Activated CD8-positive, alpha-beta T cell treated with anti-CD3 and anti-CD28 coated beads, Interleukin-2, amount 10 ng/mL, durations not matched to agents 7 days and 5 days (primary cell): ENCODE measurements at regions not wholly inside any gene's neighbourhood (a gene's known extent, or its start where the extent isn't known, plus 50 kb on each side); places are given as distances from the start of the nearest gene placed in this dataset.
"Not testable (repeated sequence)": the region's sequence is repeated elsewhere in the genome, so short reads cannot be mapped to it uniquely, and the experiment has no call there.

ENCODE experiments used
- ATAC-seq: fragments of 150-1000 bp; cut with Tn5 transposase; one replicate; pipeline ENCODE4 v1.10.0; 2021; ENCODE audit warnings: moderate library complexity
- CTCF ChIA-PET: fragments of 350-600 bp; sonication (Branson Sonifier 250); formaldehyde crosslinking; loops from one replicate; lab custom pipeline; 2021; ENCODE audit warnings: antibody characterized with exemption; lab: Charles Lee
- POLR2A ChIA-PET: fragments of 350-600 bp; sonication (Branson Sonifier 250); formaldehyde crosslinking; loops from one replicate; lab custom pipeline; 2021; ENCODE audit warnings: antibody characterized with exemption; lab: Charles Lee
- DNase-seq: peaks from one replicate; pipeline ENCODE4 v3.0.0-alpha.2; 2020
- H3K27ac Mint-ChIP-seq: one replicate; pipeline ENCODE4 v1.8.0; 2021; ENCODE audit warnings: mild to moderate bottlenecking, mixed read lengths
- H3K27me3 Mint-ChIP-seq: one replicate; pipeline ENCODE4 v1.8.0; 2021; ENCODE audit warnings: low read depth, mixed read lengths
- H3K36me3 Mint-ChIP-seq: one replicate; pipeline ENCODE4 v1.8.0; 2021; ENCODE audit warnings: low read depth, mixed read lengths
- H3K4me1 Mint-ChIP-seq: one replicate; pipeline ENCODE4 v1.8.0; 2021; ENCODE audit warnings: low read depth, mixed read lengths
- H3K4me3 Mint-ChIP-seq: one replicate; pipeline ENCODE4 v1.8.0; 2021; ENCODE audit warnings: mild to moderate bottlenecking, mixed read lengths
- H3K9me3 Mint-ChIP-seq: one replicate; pipeline ENCODE4 v1.8.0; 2022; ENCODE audit warnings: mixed read lengths; ENCODE audit not compliant: insufficient read depth

DNA sequence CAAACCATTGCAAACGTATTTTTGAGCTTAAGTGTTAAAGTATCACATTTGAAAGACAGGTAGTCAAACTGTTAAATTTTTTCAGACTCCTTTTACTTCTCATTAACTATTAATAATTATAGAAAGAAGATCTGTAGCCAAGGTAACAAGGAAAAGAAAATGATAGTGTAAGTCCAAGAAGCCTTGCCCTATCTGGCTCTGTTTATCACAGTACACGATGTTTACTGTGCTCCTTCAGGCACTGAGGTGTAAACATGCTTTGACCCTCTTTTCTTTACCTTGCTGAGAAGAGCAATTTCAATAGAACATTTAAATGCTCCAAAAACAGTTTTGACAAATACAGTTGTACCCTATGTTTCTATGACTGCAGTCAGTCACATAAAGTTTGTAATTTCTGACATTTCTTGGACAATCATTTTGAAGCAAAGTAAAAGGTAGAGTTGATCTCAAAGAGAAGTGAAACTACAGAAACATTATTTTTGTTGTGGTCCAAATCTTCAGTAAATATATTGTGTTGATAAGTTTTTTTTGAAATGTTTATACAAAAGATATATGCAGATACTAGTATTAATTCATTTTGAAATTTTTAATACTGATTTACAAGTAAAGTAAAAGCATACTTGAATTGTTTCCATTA lies 152.6 kb upstream of the KYNU start:
- CTCF ChIA-PET = no interaction called here
- Mint-ChIP-seq H3K4me3 (no peak overlapping the region), H3K4me1 (no peaks in the 10 kb centered on the region), H3K36me3 (no peaks in the 10 kb centered on the region), H3K27ac (no peak overlapping the region), H3K9me3 (no peaks in the 10 kb centered on the region), H3K27me3 (no peaks in the 10 kb centered on the region)
- no peak for DNase-seq
- no peak for ATAC-seq
- POLR2A ChIA-PET = no interaction called here

DNA sequence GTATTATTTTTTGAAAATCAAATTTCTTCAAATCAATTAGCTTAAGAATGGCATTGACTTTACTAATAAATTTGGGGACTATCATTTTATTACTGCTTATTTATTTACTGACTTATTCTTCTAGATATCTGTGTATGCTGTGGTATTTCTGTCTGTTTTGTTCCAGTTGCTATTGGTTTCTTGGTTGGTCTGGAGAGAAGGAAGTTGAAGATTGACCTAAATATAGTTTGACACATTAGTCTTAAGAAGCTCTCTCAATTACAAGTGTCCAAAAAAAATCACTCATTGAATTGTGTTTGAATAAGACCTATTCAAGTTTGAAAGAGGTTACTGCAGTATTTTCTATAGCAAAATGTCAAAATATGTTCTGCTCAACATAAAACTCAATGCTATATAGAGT lies 153.3 kb upstream of the KYNU start:
- ChIA-PET POLR2A (no interaction called here), CTCF (no interaction called here)
- Mint-ChIP-seq H3K36me3 (no peaks in the 10 kb centered on the region), H3K27ac (no peak overlapping the region), H3K4me3 (no peak overlapping the region), H3K27me3 (no peaks in the 10 kb centered on the region), H3K9me3 (no peaks in the 10 kb centered on the region), H3K4me1 (no peaks in the 10 kb centered on the region)
- ATAC-seq (no peak), DNase-seq (no peak)

- no peak for ATAC-seq
- H3K9me3 Mint-ChIP-seq = no peaks in the 10 kb centered on the region
- ChIA-PET CTCF (no interaction called here), POLR2A (no interaction called here)
- no peak overlapping the region for H3K27ac Mint-ChIP-seq
- no peak overlapping the region for H3K4me3 Mint-ChIP-seq
- H3K27me3 Mint-ChIP-seq = no peaks in the 10 kb centered on the region
- no peaks in the 10 kb centered on the region for H3K36me3 Mint-ChIP-seq
- no peaks in the 10 kb centered on the region for H3K4me1 Mint-ChIP-seq
- no peak for DNase-seq
Measured at GRCh38 chr2:142723236-142723635, 154.2 kb upstream of the KYNU start.

DNA sequence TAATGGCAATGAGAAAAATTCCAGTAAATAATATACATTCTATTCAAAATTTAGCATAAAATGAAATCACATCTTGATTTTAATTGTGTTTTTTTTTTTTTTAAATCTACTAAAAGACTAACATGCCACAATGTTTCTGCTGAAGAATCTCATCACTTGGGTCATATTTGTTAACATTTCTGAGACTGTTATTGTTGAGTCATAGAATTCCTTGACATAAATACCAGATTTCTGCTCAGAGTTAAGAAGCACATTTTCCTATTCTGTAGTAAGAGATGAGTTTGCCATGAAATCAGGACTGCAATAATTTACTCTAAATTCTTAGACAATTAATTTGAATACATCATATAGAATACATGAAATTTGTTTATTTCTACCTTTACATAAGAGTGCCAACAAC lies 154.9 kb upstream of the KYNU start:
- no peaks in the 10 kb centered on the region for H3K4me1 Mint-ChIP-seq
- POLR2A ChIA-PET = no interaction called here
- ATAC-seq (no peak), DNase-seq (no peak)
- no peak overlapping the region for H3K27ac Mint-ChIP-seq
- H3K4me3 Mint-ChIP-seq = no peak overlapping the region
- no peaks in the 10 kb centered on the region for H3K36me3 Mint-ChIP-seq
- no peaks in the 10 kb centered on the region for H3K27me3 Mint-ChIP-seq
- H3K9me3 Mint-ChIP-seq = no peaks in the 10 kb centered on the region
- CTCF ChIA-PET = no interaction called here

DNA sequence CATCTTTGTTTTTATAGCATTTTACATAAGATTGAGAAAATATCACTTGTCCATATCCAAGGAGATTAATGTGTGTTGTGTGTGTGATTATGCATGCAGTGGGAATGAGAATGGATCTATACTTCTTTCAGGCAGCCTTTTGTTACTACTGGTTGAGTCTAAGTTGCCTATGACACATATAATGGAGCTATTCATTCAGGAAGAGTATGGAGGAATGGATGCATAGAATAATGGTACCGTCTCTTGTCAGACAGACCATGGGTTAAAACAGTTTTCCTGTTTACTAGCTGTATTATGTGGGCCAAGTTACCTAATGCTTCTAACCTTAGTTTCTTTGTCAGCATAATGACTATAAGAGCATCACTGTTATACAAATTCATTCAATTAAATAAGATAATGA lies 155.4 kb upstream of the KYNU start:
- Mint-ChIP-seq H3K36me3 (no peaks in the 10 kb centered on the region), H3K9me3 (no peaks in the 10 kb centered on the region), H3K4me3 (no peak overlapping the region), H3K4me1 (no peaks in the 10 kb centered on the region), H3K27ac (no peak overlapping the region), H3K27me3 (no peaks in the 10 kb centered on the region)
- POLR2A ChIA-PET = no interaction called here
- CTCF ChIA-PET = no interaction called here
- ATAC-seq (no peak), DNase-seq (no peak)

DNA sequence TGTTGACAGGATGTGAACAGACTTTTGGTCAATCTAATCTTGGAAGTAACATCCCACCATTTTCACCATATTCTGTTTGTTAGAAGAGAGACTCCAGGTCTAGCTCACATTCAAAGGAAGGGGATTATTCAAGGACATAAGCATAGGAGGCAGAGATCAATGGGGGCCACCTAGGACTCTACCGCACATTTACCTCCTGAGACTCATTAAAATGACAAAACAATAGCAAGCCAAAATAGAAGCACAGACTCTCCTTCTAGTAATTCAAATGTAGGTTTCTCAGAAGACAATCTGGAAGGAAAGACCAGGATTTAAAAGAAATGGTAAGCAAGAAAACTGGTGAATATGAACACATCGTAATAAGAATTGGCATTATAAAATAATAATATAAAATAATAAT lies 156.4 kb upstream of the KYNU start:
- no peaks in the 10 kb centered on the region for H3K27me3 Mint-ChIP-seq

GRCh38 chr2:142718576-142719155 lies 158.8 kb upstream of the KYNU start:
- Mint-ChIP-seq H3K4me3 (no peak overlapping the region), H3K27me3 (no peaks in the 10 kb centered on the region), H3K27ac (no peak overlapping the region), H3K4me1 (no peaks in the 10 kb centered on the region), H3K36me3 (no peaks in the 10 kb centered on the region), H3K9me3 (no peaks in the 10 kb centered on the region)
- DNase-seq (no peak), ATAC-seq (no peak)
- ChIA-PET CTCF (no interaction called here), POLR2A (no interaction called here)

More for the DNA sequence above, 156.4 kb upstream of the KYNU start:
- Mint-ChIP-seq H3K36me3 (no peaks in the 10 kb centered on the region), H3K27ac (no peak overlapping the region), H3K4me3 (no peak overlapping the region), H3K9me3 (no peaks in the 10 kb centered on the region), H3K4me1 (no peaks in the 10 kb centered on the region)
- ATAC-seq (no peak), DNase-seq (no peak)
- CTCF ChIA-PET = no interaction called here
- POLR2A ChIA-PET = no interaction called here

DNA sequence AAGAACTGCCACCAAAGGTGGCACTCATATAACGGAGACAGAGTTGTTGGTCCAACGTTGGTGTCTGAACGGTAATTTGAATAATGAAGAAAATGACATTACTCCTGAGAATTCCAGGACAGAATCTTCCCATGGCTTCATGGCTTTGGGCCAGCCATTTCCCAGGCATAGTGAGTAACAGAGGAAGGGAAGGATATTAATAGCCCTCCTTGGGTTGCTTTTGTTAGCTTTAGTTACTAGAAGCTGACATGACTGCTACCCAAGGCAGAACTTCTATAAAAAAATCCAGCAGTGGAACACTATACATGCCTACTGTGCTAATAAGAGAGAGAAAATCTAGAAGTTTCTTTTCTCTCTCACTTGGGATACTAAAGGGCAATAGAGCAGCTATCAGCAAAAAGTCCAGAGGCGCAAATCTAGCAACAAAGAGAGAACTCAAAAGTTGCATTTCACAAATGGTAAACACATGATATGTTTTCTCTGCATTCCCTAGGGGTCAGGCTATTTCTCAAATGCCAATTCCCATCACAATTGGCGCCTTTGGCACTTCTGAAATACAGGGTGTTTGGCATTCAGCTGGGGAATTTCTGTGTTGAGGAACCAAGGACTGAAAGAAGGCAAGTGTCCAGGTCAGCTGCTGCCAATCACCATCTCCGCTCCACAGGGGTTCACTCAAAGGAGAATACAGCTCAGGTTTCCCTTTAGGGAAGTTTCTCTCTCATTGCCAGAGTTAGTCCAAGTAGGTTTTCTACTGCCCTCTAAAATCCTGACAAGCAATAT lies 160.8 kb upstream of the KYNU start:
- Mint-ChIP-seq H3K9me3 (no peaks in the 10 kb centered on the region), H3K36me3 (no peaks in the 10 kb centered on the region), H3K27ac (no peak overlapping the region), H3K4me1 (no peaks in the 10 kb centered on the region), H3K4me3 (no peak overlapping the region), H3K27me3 (no peaks in the 10 kb centered on the region)
- ATAC-seq (no peak), DNase-seq (no peak)
- POLR2A ChIA-PET = no interaction called here
- CTCF ChIA-PET = no interaction called here

DNA sequence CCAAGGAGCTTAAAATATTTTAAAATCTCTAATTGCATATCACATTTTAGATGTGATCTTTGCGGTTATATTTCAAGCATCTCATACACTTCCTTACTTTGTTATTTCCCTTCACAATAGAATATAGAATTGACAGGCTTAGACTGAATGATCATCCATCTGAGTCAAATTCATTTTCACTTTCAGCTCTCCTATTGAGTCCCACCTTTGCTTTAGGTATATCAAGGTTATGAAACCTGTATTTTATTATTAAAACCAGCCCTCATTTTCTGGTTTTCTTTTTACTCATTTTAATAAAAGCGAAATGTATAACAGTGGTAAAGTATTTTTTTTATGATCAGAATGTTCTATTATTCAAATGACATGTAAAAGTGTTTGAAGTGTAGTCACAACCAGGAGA lies 162.9 kb upstream of the KYNU start:
- H3K4me3 Mint-ChIP-seq = no peak overlapping the region
- CTCF ChIA-PET = no interaction called here
- no peaks in the 10 kb centered on the region for H3K4me1 Mint-ChIP-seq
- no peaks in the 10 kb centered on the region for H3K9me3 Mint-ChIP-seq
- H3K36me3 Mint-ChIP-seq = no peaks in the 10 kb centered on the region
- POLR2A ChIA-PET = no interaction called here
- H3K27me3 Mint-ChIP-seq = no peaks in the 10 kb centered on the region
- ATAC-seq (no peak), DNase-seq (no peak)
- no peak overlapping the region for H3K27ac Mint-ChIP-seq

GRCh38 chr2:142710336-142710735 lies 167.1 kb upstream of the KYNU start:
- CTCF ChIA-PET = no interaction called here
- ATAC-seq (no peak), DNase-seq (no peak)
- Mint-ChIP-seq H3K9me3 (peaks cover 5% of the 10 kb centered on the region), H3K27me3 (no peaks in the 10 kb centered on the region), H3K36me3 (no peaks in the 10 kb centered on the region), H3K4me1 (no peaks in the 10 kb centered on the region), H3K27ac (no peak overlapping the region), H3K4me3 (no peak overlapping the region)
- POLR2A ChIA-PET = no interaction called here

DNA sequence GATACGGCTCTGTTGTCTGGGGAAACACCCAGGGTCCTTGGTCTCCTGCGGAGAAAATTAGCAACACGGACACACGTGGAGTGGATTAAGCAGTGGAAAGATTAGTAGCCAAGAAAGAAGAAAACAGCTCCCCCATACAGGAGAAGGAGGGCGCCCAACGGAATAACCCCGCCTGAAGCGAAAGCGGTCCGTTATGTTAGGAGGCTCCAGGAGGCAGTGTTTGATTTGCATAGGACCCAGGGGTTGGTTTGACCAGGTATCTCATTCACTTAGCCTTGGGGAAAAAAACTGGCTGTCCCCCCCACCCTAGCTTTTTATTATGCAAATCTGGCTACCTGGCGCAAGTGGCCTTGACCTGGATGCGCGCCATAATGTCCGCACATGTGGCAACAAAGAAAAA lies 170.1 kb upstream of the KYNU start:
- ChIA-PET CTCF (no interaction called here), POLR2A (no interaction called here)
- DNase-seq = no peak
- Mint-ChIP-seq H3K9me3 (peaks cover 5% of the 10 kb centered on the region), H3K27me3 (no peaks in the 10 kb centered on the region), H3K4me1 (no peaks in the 10 kb centered on the region), H3K27ac (no peak overlapping the region), H3K4me3 (no peak overlapping the region), H3K36me3 (no peaks in the 10 kb centered on the region)
- ATAC-seq = no peak

- ATAC-seq, H3K27me3 Mint-ChIP-seq, DNase-seq, POLR2A ChIA-PET, H3K36me3 Mint-ChIP-seq, H3K27ac Mint-ChIP-seq, H3K4me1 Mint-ChIP-seq, CTCF ChIA-PET, H3K4me3 Mint-ChIP-seq, H3K9me3 Mint-ChIP-seq: not testable (repeated sequence)
Measured at GRCh38 chr2:142702397-142702796, 175.1 kb upstream of the KYNU start.
